ENCODE measurements at regions not wholly inside any gene's neighbourhood (a gene's known extent, or its start where the extent isn't known, plus 50 kb on each side); places are given as distances from the start of the nearest gene placed in this dataset.
A peak's percentile ranks its signal among the peaks of the same experiment; 100 is the strongest.

DNA sequence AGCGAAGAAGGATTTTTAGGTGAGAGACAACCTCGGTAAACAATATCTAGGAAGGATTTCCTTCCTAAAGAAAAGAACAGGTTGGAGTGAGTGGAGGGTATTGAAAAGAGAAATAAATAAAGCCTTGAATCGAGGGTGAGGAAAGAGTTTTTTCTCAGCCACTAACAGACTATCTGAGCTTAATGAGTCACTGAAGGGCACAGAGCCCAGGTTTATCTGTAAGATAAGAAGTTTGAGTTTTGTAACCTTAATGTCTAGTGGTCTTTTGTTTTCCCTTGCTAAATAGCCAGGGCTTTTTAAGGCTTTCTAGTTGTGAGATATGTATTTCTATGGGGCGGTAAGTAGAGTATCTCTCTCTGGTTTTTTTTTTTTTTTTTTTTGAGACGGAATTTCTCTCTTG is 394.5 kb upstream of the KIRREL3 start:
- no peak for DNase-seq (ENCODE audit: low spot score)

- no peak for DNase-seq (ENCODE audit: low spot score)
Observed at GRCh38 chr11:127393460-127393997, 393.0 kb upstream of the KIRREL3 start.

DNA sequence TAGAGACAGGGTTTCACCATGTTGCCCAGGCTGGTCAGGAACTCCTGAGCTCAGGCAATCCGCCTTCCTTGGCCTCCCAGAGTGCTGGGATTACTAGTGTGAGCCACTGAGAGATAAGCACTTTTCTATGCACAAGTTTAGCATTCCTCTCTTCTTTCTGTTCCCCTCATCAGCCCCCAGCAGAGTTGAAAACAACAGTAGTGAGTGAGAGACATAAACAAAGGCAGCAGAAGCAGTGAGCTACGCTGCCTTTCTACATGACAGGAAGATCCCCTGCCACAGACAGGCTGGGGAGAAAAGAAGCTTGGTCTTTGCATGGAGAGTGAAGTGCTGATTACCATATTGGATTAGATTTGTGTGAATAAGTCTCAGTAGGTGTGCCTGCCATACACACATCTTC is 392.0 kb upstream of the KIRREL3 start:
- peak; percentile 35 for DNase-seq (ENCODE audit: low spot score)

DNA sequence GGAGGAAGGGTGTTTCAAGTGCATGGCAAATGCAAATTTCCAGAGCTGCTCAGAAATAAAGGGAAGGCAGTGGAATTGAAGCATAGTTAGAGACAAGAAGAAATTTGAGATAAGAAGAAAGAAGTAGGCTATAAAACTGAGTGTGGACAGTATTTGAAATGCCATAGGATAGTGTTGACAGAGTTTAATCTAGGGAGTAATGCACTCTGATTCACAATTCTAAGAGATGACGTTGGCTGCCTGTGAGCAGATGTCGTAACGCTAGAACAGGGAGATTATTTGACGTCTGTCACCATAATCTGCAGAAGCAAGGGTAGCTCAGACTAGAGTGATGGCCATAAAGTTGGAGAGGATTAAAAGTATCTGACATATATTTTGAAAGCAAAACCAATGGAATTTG is 389.9 kb upstream of the KIRREL3 start:
- no peak for DNase-seq (ENCODE audit: low spot score)

DNA sequence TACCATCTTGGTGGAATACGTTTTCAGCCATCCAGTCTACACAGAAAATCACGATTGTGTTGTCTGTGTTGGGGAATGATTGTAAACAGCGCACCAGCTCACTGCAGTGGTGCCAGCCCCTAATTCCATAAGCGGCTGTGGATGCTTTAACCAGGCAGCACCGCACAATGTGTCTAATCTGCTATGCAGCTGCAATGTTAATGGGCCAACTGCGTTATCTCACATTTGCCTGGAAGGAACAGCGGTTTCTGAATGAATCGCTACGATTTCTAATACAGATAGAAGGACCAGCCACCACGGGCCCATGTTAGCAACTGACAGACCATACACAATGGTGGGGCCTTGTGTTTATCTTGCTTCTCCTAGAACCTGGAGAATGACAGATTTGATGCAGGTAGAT is 384.5 kb upstream of the KIRREL3 start:
- DNase-seq (ENCODE audit: low spot score), result no peak

GRCh38 chr11:127383026-127383425 is 382.5 kb upstream of the KIRREL3 start:
- DNase-seq (ENCODE audit: low spot score), result no peak

DNA sequence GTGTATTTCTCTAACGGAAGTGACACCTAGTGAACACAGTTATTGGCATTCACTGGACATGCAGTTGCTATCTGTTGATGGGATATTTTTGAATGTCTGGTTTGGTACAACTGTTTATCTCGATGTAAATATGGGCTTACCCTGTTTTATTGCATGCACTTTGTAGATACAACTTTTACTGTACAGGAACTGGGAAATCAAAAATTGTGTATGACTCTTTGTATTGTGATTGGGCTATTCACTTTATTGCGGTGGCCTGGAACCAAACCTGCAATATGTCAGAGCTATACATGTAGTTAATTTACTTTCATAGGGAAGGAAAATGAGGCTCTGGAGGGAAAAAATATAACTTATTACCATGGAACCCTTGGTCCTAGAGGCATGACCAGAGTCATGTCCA is 380.7 kb upstream of the KIRREL3 start:
- no peak for DNase-seq (ENCODE audit: low spot score)

DNA sequence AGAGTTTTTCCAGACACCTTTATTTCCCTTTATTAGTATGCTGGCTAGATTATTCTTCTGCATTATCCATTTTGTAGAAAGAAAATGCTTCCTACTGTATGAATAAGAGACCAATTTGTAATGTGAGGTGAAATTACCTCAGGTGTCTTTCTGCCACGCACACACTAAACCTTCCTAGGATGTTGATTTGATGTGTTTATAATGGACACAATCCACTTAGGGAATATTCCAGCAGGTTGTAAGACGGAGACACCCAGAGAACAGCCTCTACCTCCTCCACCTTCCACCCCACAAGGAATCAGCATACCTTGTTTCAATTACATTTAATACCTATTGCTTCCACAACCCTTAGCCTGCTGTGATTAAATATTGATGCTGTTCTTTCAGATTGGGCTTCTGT is 379.1 kb upstream of the KIRREL3 start:
- no peak for DNase-seq (ENCODE audit: low spot score)

- DNase-seq (ENCODE audit: low spot score), result no peak
Observed at GRCh38 chr11:127376301-127376700, 375.7 kb upstream of the KIRREL3 start.

DNA sequence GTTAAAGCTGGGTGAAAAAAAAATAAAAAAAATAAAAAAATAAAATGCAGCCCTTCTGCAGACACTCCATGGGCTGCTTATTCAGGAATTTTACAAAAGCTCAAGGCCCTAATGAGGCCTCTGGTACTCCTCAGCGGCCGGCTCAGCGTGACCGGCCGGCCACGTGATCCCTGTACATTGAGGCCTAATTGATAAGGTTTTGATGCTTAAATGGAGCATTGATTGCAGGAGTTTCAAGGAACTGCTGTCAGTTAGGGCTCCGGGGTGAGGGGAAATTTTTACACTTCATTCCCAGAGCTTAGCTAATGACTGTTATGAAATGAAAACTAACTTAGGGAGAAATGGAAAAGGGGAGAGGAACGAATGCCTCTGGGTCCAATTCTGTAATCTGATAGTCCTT is 368.8 kb upstream of the KIRREL3 start:
- no peak for DNase-seq (ENCODE audit: low spot score)

GRCh38 chr11:127362754-127363308 is 362.3 kb upstream of the KIRREL3 start:
- DNase-seq (ENCODE audit: low spot score), result no peak

DNA sequence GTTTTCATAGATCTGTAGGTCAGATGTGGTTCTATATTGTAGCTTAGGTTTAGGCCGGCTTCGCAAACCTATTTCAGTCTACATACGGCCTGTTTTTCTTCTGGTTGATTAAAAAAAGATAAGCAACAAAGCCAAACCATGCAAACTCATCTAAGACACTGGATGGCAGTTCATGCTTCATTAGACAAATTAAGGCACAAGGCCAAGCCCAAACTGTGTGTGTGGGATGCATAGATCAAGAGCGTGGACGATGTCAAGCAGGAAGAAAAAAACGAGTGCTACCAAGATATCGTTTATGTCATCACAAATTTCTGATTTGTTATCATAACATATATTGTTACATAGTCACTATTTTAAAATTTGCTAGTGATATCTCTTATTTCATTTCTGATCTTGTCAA is 357.6 kb upstream of the KIRREL3 start:
- no peak for DNase-seq (ENCODE audit: low spot score)

DNA sequence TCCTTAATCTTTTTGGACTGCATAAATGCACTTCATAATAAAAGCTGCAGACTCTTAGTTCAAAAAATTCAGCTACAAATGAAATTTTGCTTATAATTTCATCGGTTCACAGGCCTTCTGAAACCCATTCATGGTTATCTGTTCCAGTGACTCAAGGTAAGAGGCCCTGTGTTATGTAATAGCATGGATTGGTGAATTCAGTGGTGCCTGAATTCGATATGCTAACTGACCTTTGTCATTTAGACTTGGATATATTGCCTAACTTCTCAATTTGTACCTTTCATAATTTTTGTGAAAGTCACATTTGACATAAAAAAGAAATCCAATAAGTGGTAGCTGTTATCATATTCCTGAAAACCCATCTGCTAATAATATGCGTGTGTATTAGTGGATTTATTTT is 349.9 kb upstream of the KIRREL3 start:
- DNase-seq (ENCODE audit: low spot score), result no peak

DNA sequence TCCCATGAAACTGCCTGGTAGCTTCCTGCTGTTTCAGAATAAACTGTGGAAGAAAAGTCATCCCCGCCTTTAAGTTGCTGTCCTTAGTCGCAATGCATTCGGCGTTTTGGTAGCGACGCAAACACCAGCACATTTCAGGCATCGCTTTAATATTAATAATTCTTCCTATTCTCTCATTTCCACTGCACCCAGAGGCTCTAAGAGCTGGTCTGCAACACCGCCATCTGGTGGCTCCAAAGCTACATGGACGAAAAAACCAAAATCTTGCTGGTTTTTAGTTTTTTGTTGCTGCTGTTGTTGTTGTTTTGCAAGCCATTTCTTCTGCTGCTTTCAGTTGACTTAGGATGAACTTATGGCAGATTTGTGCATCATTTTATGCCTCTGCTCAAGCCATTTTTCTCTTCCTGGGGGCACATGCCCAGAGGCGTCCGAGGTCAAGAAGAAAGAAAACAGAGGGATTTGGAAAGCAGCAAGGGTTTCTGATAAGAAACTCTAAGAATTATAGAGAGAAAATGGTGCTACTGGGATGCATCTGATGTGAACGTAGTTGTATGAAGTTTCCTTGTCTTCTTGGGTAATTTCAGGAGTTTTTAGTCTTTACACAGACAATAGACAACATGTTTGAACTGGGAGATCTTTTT is 345.4 kb upstream of the KIRREL3 start:
- peak; percentile 61 for DNase-seq (ENCODE audit: low spot score)

DNA sequence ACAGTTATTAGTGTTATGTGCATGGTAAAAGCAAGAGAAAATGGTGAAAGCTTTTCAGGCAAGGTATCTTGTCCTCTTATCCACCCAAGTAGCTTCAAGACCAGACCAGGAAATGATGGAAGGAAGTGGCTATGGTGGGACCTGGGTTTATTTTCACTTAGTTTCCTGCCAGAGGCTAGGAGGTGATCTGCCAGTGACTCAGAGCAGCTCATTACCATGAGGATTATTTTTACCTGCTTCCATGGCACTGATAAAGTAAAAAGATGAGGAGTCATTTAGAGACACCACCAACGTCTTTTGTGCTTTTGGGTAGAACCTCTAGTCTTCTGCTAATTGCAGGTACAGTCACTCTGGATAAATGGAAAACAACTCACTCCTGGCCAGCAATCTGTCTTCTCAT is 339.9 kb upstream of the KIRREL3 start:
- no peak for DNase-seq (ENCODE audit: low spot score)

GRCh38 chr11:127339376-127339775 is 338.8 kb upstream of the KIRREL3 start:
- DNase-seq (ENCODE audit: low spot score), result no peak

- DNase-seq (ENCODE audit: low spot score), result peak; percentile 6
Observed at GRCh38 chr11:127338380-127339259, 338.1 kb upstream of the KIRREL3 start.

GRCh38 chr11:127334466-127334865 is 333.9 kb upstream of the KIRREL3 start:
- peak; percentile 12 for DNase-seq (ENCODE audit: low spot score)

DNA sequence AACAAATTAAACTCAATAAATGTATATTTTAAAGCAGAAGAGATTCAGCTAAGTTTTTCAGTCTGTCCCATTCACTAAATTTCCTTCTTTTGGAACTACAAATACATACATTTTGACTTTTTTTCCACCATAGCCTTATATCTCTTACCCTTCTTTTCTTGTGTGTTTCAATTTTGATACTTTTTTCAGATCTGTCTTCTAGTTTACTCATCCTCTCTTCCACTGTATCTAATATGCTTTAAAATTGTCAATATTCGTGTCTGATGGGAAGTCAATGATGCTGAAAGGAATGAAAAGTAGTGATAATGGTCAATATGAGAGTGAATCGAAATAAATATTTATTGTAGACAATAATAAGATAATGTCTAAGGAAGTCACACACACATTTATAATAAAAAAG is 332.3 kb upstream of the KIRREL3 start:
- no peak for DNase-seq (ENCODE audit: low spot score)

DNA sequence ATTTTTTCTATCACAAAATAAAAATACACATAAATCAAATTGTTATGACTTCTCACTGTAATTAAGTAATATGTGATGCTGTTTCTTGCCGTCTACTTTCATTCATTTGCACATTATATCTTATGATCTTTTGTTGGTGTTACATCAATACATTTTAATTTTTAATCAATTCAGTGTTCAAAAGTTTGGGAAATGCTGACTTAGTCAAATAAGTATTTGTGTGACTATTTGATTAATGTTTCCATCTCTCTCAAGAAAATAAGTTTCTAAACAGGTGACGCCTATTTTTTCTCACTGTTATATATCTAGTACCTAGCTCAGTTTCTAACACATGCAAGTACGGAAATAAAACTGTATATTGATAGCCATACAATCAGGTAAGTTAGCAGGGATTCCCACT is 329.5 kb upstream of the KIRREL3 start:
- no peak for DNase-seq (ENCODE audit: low spot score)

DNA sequence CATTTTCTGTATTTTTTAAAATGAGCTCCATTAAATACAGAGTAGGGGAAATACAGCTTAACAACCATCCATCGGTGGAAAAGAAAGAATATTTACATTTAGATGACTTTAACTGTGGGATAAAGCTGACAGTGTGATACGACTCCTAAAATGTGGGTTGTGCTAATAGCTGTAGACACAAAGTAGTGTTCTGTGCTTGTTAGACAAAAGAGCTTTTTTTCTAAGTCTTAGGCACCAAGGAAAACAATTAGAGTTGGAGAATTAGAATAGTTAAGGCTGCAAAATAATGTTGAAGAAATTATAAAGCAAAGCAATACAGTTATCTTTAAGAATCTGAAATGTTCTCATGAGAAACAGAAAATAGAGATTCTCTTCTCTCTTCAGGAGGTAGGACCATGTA is 307.7 kb upstream of the KIRREL3 start:
- DNase-seq (ENCODE audit: low spot score), result no peak

GRCh38 chr11:127307700-127308099 is 307.1 kb upstream of the KIRREL3 start:
- no peak for DNase-seq (ENCODE audit: low spot score)

DNA sequence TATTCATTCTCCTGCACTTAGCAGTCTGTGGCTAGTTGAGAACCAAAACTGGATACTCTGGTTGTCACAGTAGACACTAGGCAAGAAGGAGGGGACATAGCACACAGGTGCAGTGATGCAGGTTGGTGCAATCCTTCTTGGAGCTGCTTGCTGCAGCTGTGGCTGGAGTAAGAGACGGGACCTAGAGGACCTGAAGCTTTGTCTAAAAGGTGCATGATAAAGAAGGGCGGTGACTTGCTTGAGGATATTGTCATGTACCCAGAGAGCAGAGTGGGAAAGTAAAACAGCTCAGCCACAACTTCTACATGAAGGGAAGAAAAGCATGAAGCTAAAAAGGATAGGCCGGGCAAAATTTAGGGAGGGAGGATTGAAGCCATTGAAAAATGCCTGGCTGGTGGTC is 304.1 kb upstream of the KIRREL3 start:
- no peak for DNase-seq (ENCODE audit: low spot score)
